ENCODE measurements at regions not wholly inside any gene's neighbourhood (a gene's known extent, or its start where the extent isn't known, plus 50 kb on each side); places are given as distances from the start of the nearest gene placed in this dataset.

DNA sequence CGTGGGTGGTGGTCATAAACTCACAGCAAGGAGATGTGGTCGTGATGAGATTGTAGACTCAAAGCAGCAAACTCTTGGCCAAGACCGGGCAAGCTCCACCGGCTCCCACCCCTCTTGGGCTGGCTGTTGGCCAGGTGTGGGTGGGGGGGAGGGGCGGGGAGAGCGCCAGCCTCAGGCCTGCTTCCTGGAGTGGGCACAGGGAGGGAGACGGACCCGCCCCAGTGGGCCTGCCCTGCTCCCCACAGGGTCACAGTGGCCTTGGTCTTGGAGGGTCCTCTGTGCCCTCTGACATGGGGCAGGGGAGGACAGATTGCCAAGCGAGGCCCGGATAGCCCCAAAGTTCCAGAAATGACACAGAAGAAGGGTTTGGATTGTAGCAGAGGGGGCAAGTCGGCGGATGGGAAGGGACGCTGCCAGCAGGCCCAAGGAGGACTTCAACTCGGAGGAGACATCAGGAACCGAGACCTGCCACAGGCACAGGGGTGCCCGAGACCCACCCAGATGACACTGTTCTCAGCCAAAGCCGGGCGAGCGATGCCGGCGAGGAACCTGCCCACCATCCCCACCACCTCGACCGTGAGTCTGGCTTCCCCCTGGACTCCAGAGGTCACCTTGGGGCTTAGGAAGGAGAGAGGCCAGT lies 85.4 kb upstream of the ACTRT2 start:
- TF ChIP-seq CSRNP3 (CRISPR knock-in tag; IDR thresholded peaks at IDR 0.05) (no peak), CSDC2 (CRISPR knock-in tag; IDR thresholded peaks at IDR 0.05) (no peak), ZFP30 (CRISPR knock-in tag; IDR thresholded peaks at IDR 0.05) (no peak), TOX (CRISPR knock-in tag; IDR thresholded peaks at IDR 0.05; ENCODE audit: borderline replicate concordance) (no peak), ARNTL (CRISPR knock-in tag; IDR thresholded peaks at IDR 0.05; ENCODE audit: borderline replicate concordance, low read depth) (no peak), TCF4 (CRISPR knock-in tag; IDR thresholded peaks at IDR 0.05; ENCODE audit: borderline replicate concordance) (no peak), PATZ1 (CRISPR knock-in tag; IDR thresholded peaks at IDR 0.05; ENCODE audit: borderline replicate concordance) (no peak)

Measured in SK-N-SH treated with all-trans-retinoic acid at 6 μM for 48 hours (cell line).